DMS 273 (cell line): ENCODE measurements at regions not wholly inside any gene's neighbourhood (a gene's known extent, or its start where the extent isn't known, plus 50 kb on each side); places are given as distances from the start of the nearest gene placed in this dataset.
A peak's percentile ranks its signal among the peaks of the same experiment; 100 is the strongest.

Source experiments
- DNase-seq: peaks from one replicate; lab custom pipeline; 2025; ENCODE audit not compliant: unreplicated experiment; lab: John Stamatoyannopoulos, UW

GRCh38 chr6:100138346-100139022, 144.5 kb upstream of the MCHR2 start:
- no peak for DNase-seq

GRCh38 chr6:100137759-100138158, 143.7 kb upstream of the MCHR2 start:
- DNase-seq, result no peak

- no peak for DNase-seq
Measured at GRCh38 chr6:100136590-100136989, 142.6 kb upstream of the MCHR2 start.

GRCh38 chr6:100135977-100136376, 142.0 kb upstream of the MCHR2 start:
- DNase-seq, result no peak

GRCh38 chr6:100134703-100135102, 140.7 kb upstream of the MCHR2 start:
- no peak for DNase-seq

- DNase-seq, result no peak
Measured at GRCh38 chr6:100134297-100134696, 140.3 kb upstream of the MCHR2 start.

- no peak for DNase-seq
Measured at GRCh38 chr6:100132005-100132404, 138.0 kb upstream of the MCHR2 start.

GRCh38 chr6:100130630-100131029, 136.6 kb upstream of the MCHR2 start:
- no peak for DNase-seq

- peak; percentile 8 for DNase-seq
Measured at GRCh38 chr6:100126790-100127484, 132.9 kb upstream of the MCHR2 start.

- DNase-seq, result no peak
Measured at GRCh38 chr6:100121854-100122609, 128.0 kb upstream of the MCHR2 start.

GRCh38 chr6:100119261-100119660, 125.2 kb upstream of the MCHR2 start:
- DNase-seq, result no peak

- no peak for DNase-seq
Measured at GRCh38 chr6:100118301-100118700, 124.3 kb upstream of the MCHR2 start.

GRCh38 chr6:100117680-100118079, 123.7 kb upstream of the MCHR2 start:
- no peak for DNase-seq

GRCh38 chr6:100116411-100117194, 122.6 kb upstream of the MCHR2 start:
- DNase-seq, result peak; percentile 83

- DNase-seq, result no peak
Measured at GRCh38 chr6:100115407-100116101, 121.5 kb upstream of the MCHR2 start.

GRCh38 chr6:100112855-100113508, 119.0 kb upstream of the MCHR2 start:
- no peak for DNase-seq

- DNase-seq, result no peak
Measured at GRCh38 chr6:100105919-100106529, 112.0 kb upstream of the MCHR2 start.

- DNase-seq, result no peak
Measured at GRCh38 chr6:100105138-100105537, 111.1 kb upstream of the MCHR2 start.

GRCh38 chr6:100103931-100104330, 109.9 kb upstream of the MCHR2 start:
- DNase-seq, result no peak

GRCh38 chr6:100103194-100103593, 109.2 kb upstream of the MCHR2 start:
- DNase-seq, result no peak
